Esophagus squamous epithelium (tissue), 5 donors: ENCODE measurements at regions not wholly inside any gene's neighbourhood (a gene's known extent, or its start where the extent isn't known, plus 50 kb on each side); places are given as distances from the start of the nearest gene placed in this dataset.

Experiments
- DNase-seq: peaks from one replicate; lab custom pipeline; 2025; lab: John Stamatoyannopoulos, UW
- H3K27ac ChIP-seq, 4 donors: fragments of 200-600 bp; sonication (generic); one replicate each; pipeline ENCODE4 v1.5.1; 2016 to 2019; ENCODE audit warnings: mild to moderate bottlenecking in 1 of 4
- H3K27me3 ChIP-seq, 4 donors: fragments of 200-600 bp; sonication (generic); 1 replicate in 3 of 4; 2 replicates in 1 of 4; pipeline versions ENCODE4 v1.5.1 to v1.6.0; 2017 to 2021; ENCODE audit warnings: antibody characterized with exemption in 1 of 4
- H3K36me3 ChIP-seq, 3 donors: fragments of 200-600 bp; sonication (generic); one replicate each; pipeline ENCODE4 v1.5.1; 2016 to 2019
- H3K4me1 ChIP-seq, 3 donors: fragments of 200-600 bp; sonication (generic); one replicate each; pipeline ENCODE4 v1.5.1; 2017 to 2019
- H3K4me3 ChIP-seq, 4 donors: fragments of 200-600 bp; sonication (generic); 1 replicate in 3 of 4; 2 replicates in 1 of 4; pipeline ENCODE4 v1.5.1; 2016 to 2019; ENCODE audit warnings: mild to moderate bottlenecking in 2 of 4, moderate library complexity in 1 of 4
- H3K9me3 ChIP-seq, 3 donors: fragments of 200-600 bp; sonication (generic); one replicate each; pipeline ENCODE4 v1.5.1; 2016 to 2019
- POLR2A ChIP-seq, 4 donors: fragments of 450-650 bp; IDR thresholded peaks; one replicate each; pipeline ENCODE4 v1.6.1; 2017; ENCODE audit warnings: antibody characterized with exemption in 4 of 4, mild to moderate bottlenecking in 4 of 4, moderate library complexity in 3 of 4
- WGBS, 2 donors: methylation state at CpG; one replicate each; pipeline ENCODE4 v1.1.5; 2018; 5-methylcytosine and 5-hydroxymethylcytosine counted together
- intact Hi-C: fragments of 100-400 bp; cut with DNase I; formaldehyde crosslinking; loops from one replicate; pipeline ENCODE4 v1.15.0; 2022
- TF ChIP-seq, protein P1 (sequence below), 6 experiments: fragments of 450-650 bp in 4 of 6; fragments of 200-600 bp in 2 of 6; sonication (generic) in 2 of 6; IDR thresholded peaks; one replicate each; pipeline ENCODE4 v1.5.1; 2016 to 2019; ENCODE audit warnings: antibody characterized with exemption in 6 of 6, mild to moderate bottlenecking in 4 of 6, moderate library complexity in 4 of 6
- donor health status: DM: yes; HTN: yes; CAD: no.

DNA sequence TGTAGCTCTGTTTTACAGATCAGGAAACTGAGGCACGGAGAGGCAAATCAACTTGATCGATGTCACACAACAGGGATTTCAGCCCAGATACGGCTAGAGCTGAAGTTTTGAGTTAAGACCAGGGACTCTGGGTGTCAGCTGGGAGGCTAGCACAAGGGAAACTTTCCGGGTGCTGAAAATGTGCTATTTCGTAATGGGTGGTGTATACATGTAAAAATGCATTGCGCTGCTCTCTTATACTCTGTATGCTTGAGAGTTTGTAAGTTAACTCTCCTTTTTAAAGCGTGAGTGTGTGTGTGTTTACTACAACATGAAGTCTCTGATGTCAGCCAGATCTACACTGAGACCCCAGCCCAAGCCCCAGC is 227.6 kb downstream of the MN1 start:
- no peak for DNase-seq
- 71 to 80% methylated on average over 7 of the region's 7 CpGs for WGBS, 2 donors

DNA sequence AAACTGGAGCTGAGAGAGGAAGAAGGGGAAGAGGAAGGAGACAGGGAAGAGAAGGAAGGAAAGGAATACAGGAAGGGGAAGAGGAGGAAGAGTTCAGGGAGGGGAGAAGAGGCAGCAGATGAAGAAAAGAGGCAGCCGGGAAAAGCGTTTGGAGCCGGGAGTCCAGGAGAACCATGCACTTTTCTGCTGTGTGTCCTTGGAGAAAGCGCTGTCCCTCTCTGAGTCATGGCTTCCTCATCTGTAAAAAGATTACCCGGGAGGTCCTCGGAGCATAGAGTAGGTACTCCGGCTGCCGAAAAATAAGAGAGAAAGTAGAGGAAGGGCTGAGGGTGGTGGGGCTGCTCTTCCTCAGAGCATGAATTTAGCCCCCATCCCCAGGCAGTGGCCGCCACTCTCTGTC is 226.9 kb downstream of the MN1 start:
- WGBS, 2 donors = 77 to 87% methylated on average over 9 of the region's 9 CpGs
- H3K4me3 ChIP-seq = no peak overlapping the region
- TF ChIP-seq, protein P1, sequence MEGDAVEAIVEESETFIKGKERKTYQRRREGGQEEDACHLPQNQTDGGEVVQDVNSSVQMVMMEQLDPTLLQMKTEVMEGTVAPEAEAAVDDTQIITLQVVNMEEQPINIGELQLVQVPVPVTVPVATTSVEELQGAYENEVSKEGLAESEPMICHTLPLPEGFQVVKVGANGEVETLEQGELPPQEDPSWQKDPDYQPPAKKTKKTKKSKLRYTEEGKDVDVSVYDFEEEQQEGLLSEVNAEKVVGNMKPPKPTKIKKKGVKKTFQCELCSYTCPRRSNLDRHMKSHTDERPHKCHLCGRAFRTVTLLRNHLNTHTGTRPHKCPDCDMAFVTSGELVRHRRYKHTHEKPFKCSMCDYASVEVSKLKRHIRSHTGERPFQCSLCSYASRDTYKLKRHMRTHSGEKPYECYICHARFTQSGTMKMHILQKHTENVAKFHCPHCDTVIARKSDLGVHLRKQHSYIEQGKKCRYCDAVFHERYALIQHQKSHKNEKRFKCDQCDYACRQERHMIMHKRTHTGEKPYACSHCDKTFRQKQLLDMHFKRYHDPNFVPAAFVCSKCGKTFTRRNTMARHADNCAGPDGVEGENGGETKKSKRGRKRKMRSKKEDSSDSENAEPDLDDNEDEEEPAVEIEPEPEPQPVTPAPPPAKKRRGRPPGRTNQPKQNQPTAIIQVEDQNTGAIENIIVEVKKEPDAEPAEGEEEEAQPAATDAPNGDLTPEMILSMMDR (IDR thresholded peaks at IDR 0.05) = no peak
- no peak for TF ChIP-seq POLR2A (IDR thresholded peaks at IDR 0.05)
- H3K27me3 ChIP-seq = peaks cover 0 to 61% (median 0%) of the 10 kb centered on the region in 4 donors
- DNase-seq = no peak
- intact Hi-C loops = no loop called here
- no peaks in the 10 kb centered on the region for H3K36me3 ChIP-seq
- H3K4me1 ChIP-seq = peaks cover 0 to 39% (median 0%) of the 10 kb centered on the region in 3 donors
- no peak overlapping the region for H3K27ac ChIP-seq
- no peaks in the 10 kb centered on the region for H3K9me3 ChIP-seq

More for the DNA sequence above, 227.6 kb downstream of the MN1 start:
- Histone ChIP-seq H3K27me3 (peaks cover 0 to 66% (median 0%) of the 10 kb centered on the region in 4 donors), H3K4me1 (peaks cover 0 to 39% (median 0%) of the 10 kb centered on the region in 3 donors), H3K36me3 (no peaks in the 10 kb centered on the region), H3K27ac (no peak overlapping the region), H3K9me3 (no peaks in the 10 kb centered on the region), H3K4me3 (no peak overlapping the region)
- TF ChIP-seq, protein P1 (IDR thresholded peaks at IDR 0.05) = no peak
- no peak for TF ChIP-seq POLR2A (IDR thresholded peaks at IDR 0.05)
- intact Hi-C loops = no loop called here

DNA sequence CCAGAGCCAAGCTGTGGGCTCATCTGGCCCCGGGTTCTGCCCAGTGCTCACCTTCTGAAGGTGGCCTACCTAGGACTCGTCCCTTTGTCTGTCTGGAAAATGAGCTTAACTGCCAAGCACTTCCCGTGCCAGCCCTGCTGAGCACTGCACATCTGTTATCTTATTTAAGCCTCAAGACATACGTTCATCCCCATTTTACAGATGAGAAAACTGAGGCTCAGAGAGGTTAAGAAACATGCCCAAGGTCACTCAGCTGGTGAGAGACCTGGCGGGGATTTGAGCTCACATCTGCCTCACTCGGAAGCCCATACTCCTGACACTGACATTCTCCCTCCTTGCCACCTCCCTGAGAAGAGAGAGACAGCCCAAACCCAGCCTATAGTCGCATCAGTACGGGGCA is 226.2 kb downstream of the MN1 start:
- Histone ChIP-seq H3K4me3 (no peak overlapping the region), H3K9me3 (no peaks in the 10 kb centered on the region), H3K36me3 (no peaks in the 10 kb centered on the region), H3K4me1 (peaks cover 0 to 41% (median 0%) of the 10 kb centered on the region in 3 donors), H3K27me3 (peaks cover 0 to 59% (median 0%) of the 10 kb centered on the region in 4 donors), H3K27ac (no peak overlapping the region)
- intact Hi-C loops = no loop called here
- DNase-seq = no peak
- 72 to 93% methylated on average over 4 to 8 of the region's 8 CpGs for WGBS, 2 donors
- TF ChIP-seq POLR2A (IDR thresholded peaks at IDR 0.05) = no peak
- TF ChIP-seq, protein P1 (IDR thresholded peaks at IDR 0.05) = no peak

DNA sequence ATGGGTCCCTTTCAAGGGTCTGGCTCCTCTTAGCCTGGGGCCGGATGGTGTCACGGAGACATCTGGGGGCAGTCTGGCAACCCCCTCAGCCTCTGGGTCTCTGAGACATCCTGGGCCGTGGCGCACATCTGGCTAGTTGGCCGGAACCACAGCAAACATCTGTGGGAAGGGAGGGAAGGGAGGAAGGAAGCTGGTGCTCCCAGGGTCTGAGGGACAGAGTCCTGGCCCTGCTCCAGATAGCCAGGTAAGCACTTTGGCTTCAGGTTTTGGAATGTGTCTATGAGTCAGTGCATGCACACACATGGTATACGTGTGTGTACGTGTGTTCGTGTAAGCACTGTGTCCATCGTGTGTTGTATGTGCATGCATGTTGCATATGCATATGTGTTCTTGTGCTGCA is 225.1 kb downstream of the MN1 start:
- H3K4me1 ChIP-seq = peaks cover 0 to 47% (median 0%) of the 10 kb centered on the region in 3 donors
- intact Hi-C loops = no loop called here
- H3K4me3 ChIP-seq = no peak overlapping the region
- TF ChIP-seq POLR2A (IDR thresholded peaks at IDR 0.05) = no peak
- peaks cover 0 to 49% (median 0%) of the 10 kb centered on the region in 4 donors for H3K27me3 ChIP-seq
- no peaks in the 10 kb centered on the region for H3K9me3 ChIP-seq
- H3K27ac ChIP-seq = no peak overlapping the region
- no peaks in the 10 kb centered on the region for H3K36me3 ChIP-seq
- DNase-seq = no peak
- 52 to 59% methylated on average over 6 to 9 of the region's 9 CpGs for WGBS, 2 donors

DNA sequence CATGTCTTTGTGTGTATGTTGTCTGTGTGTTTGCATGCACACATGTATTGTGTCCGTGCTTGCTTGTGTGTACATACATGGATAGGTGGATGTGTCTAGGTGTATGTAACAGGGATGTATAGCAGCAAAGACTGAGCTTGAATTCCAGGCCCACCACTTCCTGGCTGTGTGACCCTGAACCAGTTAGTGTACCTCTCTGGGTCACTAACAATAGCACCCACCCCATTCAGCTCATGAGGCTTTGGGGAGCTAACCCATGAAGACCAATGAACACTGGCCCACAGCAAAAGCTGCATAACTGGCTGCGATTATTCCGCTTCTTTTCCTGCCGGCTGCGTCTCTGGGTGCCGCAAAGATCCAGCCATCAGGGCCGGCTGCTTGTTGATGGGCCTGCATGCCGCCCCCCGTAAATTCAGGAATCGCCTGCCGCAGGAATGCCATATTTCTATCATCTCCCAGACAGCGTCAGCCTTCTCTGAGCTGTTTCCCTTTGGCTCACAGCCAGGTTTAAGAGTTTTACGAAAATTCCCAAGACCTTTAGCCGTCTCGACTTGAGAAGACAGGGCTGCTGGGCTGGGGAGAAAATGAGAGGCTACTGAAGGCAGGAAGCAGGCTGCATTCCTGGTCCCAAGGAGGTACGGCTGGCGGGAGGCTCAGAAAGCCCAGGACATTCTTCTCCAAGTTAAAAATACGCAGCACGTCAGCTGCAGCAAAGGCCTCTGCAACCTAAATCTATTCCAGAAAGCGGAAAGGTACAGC is 224.6 kb downstream of the MN1 start:
- H3K27ac ChIP-seq = peak overlapping the region in 2 of 4 donors; percentile 16 to 28
- H3K4me1 ChIP-seq = peaks cover 0 to 53% (median 2%) of the 10 kb centered on the region in 3 donors
- no peaks in the 10 kb centered on the region for H3K9me3 ChIP-seq
- DNase-seq = no peak
- no peak for TF ChIP-seq POLR2A (IDR thresholded peaks at IDR 0.05)
- TF ChIP-seq, protein P1 (IDR thresholded peaks at IDR 0.05) = no peak
- H3K36me3 ChIP-seq = no peaks in the 10 kb centered on the region
- WGBS, 2 donors = 73 to 74% methylated on average over 17 to 18 of the region's 20 CpGs
- peaks cover 0 to 45% (median 0%) of the 10 kb centered on the region in 4 donors for H3K27me3 ChIP-seq
- intact Hi-C loops = no loop called here
- no peak overlapping the region for H3K4me3 ChIP-seq
